ENCODE measurements at regions not wholly inside any gene's neighbourhood (a gene's known extent, or its start where the extent isn't known, plus 50 kb on each side); places are given as distances from the start of the nearest gene placed in this dataset.
"Not testable (repeated sequence)": the region's sequence is repeated elsewhere in the genome, so short reads cannot be mapped to it uniquely, and the experiment has no call there.

DNA sequence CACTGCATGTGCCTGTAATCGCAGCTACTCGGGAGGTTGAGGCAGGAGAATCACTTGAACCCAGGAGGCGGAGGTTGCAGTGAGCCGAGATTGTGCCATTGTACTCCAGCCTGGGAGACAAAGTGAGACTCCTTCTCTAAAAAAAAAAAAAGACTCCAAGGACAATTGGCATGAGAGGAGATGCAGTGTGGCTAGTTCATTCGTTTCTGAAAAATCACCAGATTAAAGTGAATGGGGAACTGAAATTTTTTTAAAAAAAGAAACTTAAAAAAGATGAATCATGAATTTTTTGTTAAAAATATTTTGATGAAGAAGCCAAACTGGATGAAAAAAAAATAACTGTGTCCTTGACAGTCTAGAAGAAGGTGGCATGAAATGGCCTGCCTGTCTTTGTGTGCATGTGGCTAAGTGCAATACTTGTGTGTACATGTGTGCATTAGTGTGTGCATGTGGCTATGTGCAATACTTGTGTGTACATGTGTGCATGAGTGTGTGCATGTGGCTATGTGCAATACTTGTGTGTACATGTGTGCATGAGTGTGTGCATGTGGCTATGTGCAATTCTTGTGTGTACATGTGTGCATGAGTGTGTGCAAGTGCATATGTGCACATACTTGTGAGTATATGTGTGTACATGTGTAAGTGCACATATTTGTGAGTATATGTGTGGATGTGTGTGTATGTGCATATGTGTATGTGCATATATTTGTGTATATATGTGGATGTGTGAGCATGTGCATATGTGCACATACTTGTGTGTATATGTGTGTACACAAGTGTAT is 391.7 kb upstream of the KLF6 start:
- DNase-seq: no peak

DNA sequence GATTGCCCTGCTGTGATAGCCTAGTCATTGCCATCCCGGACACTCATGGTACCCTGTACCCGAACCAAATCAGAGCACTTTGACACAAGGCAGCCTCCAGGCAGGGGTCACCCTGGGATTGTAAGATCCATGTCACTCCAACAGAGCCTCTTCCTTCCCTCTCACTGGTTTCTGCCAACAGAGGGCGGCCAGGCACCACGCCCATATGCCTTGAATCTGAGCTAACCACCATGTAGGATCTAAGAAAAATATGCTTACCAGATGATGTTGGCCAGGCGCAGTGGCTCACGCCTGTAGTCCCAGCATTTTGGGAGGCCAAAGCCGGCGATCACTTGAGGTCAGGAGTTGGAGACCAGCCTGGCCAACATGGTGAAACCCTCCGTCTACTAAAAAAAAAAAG is 389.2 kb upstream of the KLF6 start:
- no peak for DNase-seq

DNA sequence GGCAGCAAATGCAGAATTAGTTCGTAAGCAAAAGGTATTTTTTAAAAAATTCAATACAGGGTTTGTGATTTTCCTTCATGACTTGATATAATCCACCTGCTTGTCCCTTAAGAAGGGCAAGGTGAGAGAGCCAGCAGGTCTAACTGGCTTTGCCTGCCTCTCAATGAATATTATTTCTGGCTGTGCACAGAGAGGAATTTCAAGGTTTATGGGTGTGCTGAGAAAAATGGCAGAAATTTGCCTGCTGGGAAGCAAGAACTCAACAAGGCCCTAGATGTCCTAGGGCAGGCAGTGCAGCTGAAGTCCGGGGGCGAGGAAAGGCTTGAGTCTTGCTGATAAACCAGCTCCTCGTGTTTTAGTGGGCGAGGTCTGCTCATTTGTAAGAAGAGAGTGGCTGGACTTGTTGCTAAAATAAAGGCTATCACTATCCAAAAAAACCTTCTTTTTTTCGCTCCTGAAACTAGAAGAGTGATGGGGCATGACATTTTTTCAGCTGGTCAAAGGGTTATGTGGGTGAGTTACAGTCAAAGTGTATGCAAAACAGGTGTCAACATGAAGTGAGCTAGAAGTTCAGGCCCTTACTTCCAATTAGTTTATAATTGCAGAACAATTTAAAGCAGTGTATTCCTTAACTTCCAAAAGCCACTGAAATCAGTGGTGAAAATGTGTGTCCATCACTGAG is 385.8 kb upstream of the KLF6 start:
- DNase-seq: no peak

DNA sequence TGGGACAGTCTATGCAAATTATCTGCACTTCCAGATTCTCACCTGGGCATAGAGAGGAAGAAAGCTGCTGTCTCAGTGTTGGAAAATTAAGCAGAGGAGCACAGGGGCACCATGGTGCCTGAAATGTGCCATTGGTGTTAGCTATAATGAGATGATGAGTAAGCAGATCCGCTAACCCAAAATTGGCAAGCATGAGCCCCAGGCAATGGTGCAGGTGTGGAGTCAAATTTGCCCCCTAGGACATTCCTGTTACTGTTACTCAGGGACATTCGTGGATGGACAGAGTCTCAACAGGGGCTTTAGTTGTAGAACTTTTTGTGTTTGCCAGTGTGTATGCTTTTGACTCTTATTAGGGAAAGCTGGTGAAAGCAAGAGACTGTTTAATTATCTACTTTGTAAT is 385.2 kb upstream of the KLF6 start:
- DNase-seq: no peak

DNA sequence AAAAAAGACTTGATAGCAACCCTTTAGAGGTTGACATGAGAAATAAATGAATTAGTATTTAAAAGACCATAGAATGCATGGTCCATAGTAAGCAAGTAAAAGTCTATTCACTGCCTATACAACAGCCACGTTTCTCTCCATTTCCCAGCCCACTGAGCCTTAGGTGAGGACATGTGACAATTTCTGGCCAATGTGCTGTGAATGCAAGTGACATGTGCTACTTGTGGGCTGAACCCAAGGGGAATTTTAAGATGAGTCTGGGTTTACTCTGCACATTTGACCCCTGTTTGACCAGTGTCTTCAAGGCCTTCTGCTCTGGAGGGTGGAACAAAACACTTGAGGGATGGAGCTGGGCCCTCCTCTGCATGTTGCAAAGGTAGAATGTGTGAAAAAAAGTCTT is 384.4 kb upstream of the KLF6 start:
- DNase-seq: no peak

DNA sequence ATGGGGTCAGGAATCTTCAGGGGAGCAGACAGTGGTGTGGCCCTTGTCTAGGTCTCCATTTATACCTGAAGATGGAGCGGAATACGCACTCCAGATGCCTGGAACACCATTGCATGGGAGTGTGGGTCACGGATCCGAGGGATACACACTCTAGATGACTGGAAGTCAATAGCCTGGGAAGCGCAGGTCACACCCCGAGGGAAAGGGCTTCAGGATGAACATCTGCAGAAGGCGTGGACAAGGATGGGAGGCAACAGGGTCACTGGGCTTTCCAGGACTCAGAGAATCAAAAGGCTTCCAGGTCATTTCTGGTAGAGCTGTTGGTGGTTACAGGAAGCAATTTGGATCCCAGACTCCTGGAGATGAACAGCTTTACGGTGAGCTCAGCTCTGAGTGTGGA is 382.2 kb upstream of the KLF6 start:
- DNase-seq: no peak

DNA sequence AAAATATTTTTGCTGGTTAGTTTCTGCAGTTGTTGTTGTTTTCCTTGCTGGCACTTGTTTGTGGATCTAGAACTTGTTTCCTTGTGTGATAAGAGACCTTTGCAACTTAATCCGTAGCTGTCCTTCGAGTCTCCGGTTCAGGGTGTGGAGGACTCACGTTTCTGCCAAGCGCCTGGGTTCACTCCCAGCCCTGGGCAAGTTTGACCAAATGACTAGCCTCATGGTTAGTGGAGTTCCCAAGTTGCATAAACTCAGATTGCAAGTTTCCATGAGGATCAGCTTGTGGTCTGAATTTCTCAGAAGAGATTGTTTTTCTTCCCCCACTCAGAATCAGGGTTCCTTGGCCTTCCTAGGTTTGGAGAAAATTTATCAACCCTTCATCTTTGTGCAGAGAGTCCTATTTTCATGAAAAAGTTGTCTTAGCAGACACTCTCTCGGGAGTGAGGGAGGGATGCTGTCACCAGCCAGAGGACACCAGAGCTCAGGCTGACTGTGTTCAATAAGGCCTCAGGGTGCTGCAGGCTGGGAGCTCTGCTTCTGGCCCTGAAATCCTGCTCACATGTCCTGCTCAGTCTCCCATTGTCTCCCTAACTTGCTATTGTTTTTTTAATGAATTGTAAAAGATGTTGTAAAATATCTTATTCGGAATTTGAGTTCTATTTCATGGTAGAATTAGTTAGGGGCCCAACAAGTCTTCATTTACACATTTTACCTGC is 377.7 kb upstream of the KLF6 start:
- DNase-seq: no peak

DNA sequence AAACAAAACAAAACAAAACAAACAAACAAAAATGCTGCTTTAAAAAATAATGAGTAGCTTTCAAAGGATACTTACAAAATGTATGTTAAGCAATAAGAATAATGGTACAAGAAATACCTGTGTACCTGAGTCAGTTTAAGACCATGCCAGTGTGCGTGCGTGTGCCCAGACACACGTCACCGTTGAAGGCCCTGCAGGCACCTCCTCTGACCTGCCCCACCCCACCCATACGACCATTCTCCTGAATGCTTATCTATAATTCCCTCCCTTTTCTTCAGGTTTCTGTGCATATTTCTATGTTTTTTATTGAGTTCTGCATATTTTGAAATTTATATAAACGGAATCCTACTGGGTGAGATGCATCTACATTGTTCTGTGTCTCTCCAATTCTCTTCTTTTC is 374.2 kb upstream of the KLF6 start:
- DNase-seq: no peak

DNA sequence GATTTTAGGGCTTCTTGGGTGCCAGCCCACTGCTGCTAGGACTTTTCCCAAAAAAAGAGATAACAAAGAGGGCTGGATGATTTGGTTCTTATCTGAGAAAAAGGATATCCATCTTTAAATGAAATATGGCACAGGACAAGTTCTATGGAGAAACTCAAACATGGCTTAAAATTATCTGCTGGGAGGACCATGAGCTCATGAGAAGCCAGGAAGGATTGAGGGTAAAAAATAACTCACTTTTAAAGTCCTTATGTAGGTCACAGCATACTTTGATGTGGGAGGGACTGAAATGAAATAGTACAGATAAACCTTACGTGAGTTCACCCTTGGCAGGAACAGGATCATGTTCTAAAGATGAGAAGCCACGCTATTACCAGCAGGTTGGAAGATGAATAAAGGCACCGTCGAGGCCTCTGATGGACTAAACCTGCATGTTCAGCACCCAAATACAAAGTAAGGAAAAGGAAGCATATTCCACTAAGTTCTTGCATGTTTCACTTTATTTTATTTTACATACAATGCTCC is 369.2 kb upstream of the KLF6 start:
- DNase-seq: no peak

DNA sequence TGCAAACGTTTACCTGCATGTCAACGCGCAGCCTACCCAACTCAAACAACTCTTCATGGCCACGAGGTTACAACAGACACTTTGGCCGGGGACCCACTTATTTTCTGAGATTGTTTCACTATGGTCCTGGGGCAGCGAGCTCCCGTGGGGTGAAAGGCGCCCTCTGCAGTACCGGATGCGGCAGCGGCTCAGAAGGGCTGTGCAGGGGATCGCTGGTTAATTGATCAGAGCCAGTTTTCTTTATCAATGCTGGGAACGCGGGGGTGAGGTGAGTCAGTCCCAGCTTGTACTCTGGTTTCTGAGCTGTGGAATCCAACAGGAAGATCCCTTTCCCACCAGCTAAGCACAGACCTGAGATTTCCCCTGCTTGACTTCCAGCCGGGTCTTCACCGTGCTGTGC is 366.5 kb upstream of the KLF6 start:
- DNase-seq: no peak

DNA sequence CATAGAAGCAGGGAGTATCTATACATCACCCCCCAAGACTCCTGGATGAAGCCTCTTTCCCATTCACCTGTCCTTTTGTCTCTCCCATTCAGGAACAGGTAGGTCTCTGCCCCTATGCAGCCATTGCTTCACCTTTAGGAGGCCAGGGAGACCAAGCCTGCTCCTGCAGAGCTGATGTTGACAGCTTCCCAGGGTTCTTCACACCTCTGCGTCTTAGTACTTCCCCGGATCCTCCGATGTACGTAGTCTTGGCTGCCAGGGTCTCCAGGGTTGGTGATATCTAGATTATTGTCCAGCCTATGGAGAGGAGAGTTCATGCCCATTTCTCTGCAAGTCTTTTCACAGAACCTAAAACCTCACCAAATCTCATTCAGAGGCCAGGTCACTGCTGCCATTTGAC is 365.7 kb upstream of the KLF6 start:
- DNase-seq: no peak

DNA sequence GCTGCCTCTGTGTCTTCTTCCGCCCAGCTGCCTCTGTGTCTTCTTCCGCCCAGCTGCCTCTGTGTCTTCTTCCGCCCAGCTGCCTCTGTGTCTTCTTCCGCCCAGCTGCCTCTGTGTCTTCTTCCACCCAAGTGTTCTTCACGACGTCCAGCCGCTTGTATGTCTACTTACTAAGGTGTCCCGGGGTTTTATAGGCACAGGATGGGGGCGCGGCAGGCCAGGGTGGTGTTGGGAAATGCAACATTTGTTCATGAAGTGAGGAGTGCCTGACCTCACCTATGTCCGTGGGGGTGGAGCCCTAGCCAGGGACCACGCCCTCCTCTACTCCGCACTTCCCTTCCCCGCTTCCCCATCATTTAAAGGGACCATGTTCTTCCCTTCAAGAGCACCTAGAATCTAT is 364.5 kb upstream of the KLF6 start:
- not testable (repeated sequence) for DNase-seq

DNA sequence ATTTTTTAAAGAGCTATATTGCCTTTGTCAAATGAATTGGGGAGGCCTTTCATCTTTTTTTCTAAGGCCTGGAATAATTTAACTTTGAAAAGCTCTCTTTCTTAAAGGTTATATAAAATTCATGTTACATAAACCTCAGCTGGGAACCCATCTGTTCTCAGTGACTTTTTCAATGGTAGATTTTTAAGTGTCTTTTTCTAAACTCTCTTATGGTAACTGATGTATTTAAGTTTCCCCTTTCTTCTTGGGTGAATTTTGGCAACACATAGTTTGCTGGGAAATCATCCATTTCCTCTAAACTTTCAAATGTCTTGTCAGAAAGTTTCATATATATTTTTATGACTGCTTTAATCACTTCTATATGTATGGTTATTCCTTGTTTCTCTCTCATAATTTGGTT is 362.2 kb upstream of the KLF6 start:
- DNase-seq: no peak

DNA sequence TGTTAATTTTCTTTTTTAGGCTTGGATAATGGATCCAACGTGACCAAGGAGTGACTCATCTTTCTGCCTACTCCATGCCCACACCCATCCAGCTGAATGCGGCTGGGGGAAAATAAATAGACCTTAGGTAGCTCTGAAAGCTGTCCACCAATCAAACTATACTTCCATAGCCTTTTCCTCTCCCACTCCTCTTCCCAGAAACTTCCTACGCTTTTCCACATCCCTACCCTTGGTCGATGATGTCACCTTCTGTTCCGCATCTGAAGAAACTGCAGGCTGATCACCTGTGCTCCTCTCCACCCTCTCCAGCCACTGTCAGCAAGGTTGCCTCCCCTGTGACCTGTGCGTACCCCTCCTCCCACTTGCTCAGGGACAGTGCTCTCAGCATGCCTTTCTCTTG is 359.8 kb upstream of the KLF6 start:
- no peak for DNase-seq

DNA sequence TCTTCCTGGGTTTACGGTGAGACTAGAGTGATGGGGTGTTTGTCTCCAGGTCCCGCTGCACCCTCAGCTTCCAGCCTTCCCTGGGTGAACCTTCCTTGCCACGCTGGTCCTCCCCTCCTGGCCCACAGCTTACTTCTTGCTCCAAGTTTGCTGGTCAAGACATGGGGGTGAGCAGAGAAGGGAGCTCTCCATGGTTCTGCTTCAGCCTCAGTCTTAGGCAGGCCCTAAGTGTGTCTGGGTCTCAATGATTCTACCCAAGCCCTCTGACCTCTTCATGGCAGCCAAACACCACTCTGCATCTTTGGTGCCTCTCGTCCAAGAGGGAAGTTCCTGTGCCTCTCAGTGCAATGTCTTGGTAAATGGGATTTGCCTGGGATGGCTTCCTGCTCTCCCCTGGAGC is 356.5 kb upstream of the KLF6 start:
- DNase-seq: no peak

DNA sequence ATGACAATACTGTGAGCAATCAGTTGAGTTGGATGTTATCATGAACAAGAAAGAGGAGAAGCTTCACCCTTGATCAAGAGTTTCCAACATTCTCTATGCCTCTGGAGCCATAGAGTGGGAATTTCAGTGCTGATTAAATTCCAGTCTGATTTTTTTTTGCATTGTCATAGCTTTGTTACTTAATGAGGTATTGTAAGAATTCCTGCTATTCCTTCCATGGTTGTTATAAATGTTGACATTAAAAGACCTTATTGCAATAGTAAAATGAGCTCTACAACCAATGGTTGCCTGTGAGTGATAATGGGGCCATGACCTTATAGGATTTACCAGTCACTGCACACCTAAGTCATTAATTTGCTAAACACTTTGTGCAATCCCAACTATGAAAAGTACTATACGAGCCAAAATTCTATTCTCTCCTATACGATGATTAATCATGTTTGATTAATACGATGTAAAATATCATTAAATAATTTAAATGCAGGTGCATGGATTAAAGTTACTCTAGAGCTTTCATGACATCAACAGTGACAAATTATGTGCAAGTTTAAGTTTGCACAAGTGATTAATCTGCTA is 353.2 kb upstream of the KLF6 start:
- no peak for DNase-seq

DNA sequence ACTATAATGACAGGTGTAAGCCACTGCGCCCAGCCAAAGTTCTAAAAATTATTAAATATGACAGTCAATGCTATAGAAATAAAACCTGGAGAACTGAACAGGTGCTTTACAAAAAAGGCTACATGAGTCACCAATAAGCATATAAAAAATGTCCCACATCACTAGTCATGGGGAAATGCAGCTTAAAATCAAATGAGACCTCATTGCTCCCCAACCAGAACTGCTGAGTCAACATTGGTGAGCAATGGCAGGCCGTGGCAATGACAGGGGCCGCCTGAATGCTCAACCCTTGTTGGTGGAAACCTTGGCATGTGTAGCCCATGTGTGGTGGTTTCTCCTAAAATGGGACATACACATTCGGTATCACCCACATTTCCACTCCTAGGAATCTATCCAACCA is 352.3 kb upstream of the KLF6 start:
- no peak for DNase-seq

DNA sequence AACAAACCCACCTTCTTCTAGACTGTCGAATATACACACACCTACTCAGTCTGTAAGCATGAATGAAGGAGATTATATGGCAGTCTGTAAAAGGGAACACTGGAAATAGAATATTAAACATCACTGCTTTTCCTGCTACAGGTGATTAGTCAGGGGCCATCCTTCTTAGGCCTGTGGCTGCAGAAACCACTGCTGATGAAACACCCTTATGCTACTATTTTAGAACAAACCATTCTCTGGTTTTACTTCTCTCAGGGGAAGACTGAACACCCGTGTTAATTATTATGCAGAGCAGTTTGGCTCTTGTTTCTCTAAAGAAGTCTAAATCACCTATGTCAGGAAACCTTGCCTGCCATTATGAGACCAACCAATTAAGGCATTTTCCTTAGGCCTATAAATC is 351.1 kb upstream of the KLF6 start:
- no peak for DNase-seq

DNA sequence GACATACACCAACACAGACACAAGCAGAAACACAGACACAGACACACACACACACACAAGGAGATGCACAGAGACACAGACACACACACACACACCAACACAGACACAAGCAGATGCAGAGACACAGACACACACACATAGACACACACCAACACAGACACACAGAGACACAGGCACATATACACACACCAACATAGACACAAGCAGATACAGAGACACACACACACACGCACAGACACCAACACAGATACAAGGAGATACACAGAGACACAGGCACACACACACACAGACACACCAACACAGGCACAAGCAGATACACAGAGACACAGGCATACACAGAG is 347.2 kb upstream of the KLF6 start:
- DNase-seq: no peak

DNA sequence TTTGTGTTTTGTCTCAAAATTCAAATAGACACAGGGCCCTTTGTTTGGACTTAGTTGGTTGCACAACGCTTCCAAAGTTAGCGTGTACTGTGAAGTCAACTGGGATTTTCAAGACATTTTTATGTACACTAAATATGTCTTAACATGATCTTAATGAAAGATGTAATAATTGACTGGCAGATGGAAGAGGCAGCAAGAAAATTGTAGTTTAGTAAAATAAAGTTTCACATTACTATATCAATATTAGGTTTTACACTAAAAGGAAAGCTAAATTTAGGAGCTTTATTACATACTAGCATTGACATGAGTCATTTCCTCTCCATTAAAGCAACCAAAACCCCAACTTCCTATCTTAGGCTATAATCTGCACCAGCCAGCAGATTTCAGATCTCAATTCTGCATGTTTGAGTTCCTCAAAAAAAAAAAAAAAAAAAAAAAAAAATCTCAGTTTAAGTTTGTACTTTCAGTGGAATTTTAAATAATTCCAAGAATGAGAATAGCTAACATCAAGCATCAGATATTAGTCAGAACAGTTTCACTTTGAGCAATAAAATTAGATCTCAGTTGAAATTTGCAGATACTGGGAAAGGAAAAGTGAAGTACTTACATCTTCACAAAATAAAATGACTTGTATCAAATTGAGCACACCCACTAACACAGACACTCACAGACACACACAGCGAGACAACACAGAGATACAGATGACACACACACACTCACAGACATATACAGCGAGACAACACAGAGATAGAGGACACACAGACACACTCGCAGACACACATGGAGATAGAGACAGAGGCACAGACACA is 346.6 kb upstream of the KLF6 start:
- peak; percentile 37 to 44 for DNase-seq

DNA sequence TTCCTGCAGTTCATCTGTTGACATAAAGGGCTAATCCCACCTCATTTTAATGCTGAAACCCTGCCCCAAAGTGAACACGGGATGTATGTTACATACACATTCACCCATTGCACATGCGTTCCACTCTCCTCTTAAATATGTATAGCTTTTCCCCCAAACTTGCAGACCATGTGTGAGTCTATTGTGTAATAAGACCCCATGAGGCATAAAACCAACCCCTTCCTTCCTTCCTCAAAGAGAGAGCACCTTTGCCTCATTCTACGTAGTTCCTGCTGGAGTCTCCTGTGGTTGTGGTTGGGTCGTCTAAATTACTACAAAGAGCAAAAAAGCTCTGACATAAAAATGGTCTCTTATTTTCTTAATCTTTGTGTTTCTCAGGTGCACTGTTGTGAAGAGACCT is 345.7 kb upstream of the KLF6 start:
- no peak for DNase-seq

DNA sequence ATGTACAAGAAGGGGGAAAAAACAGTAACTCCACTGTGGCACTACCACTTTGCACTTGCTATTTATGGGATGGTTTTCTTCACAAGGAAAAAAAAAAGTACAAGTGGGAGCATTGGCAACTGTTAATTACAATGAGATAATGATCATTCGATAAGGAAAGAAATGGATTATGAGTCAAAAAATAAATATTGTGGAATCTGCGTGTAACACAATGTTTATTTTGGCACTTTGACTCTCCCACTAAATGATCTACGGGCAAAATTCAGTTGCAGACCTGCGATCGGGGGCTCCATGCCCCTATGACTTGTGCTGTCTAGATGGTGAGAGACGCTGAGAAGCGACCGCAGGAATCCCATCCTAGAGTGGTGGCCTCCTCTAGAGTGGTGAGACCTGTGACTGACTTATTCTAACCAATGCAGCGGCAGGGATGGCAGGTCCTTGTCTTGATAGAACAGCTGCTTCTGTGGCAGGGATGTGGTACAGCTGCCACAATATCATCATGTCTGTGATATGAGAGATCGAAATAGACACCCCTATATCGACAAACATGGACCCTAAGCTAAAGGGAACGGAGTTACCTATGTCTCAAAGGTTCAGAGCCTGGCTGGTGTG is 345.0 kb upstream of the KLF6 start:
- DNase-seq: no peak
